ENCODE measurements at regions not wholly inside any gene's neighbourhood (a gene's known extent, or its start where the extent isn't known, plus 50 kb on each side); places are given as distances from the start of the nearest gene placed in this dataset.

DNA sequence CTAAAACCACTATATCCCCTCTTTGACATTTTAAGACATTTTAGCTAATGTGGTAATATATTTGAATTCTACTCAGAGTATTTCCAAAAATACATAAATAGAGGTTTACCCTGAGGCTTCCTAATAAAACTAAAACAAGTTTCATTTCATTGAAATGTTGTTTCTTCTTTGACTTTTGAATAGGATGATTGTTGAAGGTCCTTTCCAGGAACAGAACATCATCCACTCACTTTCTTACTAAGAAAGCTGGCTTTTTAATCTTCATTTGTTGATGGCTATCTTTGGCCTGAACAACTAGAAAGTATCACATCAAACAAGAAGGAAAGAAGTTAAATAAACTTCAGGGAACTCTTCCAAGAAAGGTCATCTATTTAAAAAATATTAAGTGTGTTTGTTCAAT is 169.7 kb downstream of the RAP2B start:
- intact Hi-C loops (cut with DNase I) = no loop called here
- no peaks in the 10 kb centered on the region for H3K9me3 ChIP-seq
- no peak for DNase-seq
- TF ChIP-seq, protein P1, sequence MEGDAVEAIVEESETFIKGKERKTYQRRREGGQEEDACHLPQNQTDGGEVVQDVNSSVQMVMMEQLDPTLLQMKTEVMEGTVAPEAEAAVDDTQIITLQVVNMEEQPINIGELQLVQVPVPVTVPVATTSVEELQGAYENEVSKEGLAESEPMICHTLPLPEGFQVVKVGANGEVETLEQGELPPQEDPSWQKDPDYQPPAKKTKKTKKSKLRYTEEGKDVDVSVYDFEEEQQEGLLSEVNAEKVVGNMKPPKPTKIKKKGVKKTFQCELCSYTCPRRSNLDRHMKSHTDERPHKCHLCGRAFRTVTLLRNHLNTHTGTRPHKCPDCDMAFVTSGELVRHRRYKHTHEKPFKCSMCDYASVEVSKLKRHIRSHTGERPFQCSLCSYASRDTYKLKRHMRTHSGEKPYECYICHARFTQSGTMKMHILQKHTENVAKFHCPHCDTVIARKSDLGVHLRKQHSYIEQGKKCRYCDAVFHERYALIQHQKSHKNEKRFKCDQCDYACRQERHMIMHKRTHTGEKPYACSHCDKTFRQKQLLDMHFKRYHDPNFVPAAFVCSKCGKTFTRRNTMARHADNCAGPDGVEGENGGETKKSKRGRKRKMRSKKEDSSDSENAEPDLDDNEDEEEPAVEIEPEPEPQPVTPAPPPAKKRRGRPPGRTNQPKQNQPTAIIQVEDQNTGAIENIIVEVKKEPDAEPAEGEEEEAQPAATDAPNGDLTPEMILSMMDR (IDR thresholded peaks at IDR 0.05) = no peak
- H3K27me3 ChIP-seq = no peaks in the 10 kb centered on the region
- H3K4me3 ChIP-seq = no peak overlapping the region
- H3K36me3 ChIP-seq = no peaks in the 10 kb centered on the region
- H3K9ac ChIP-seq (ENCODE audit: low read depth in 2 of 2, low read length in 2 of 2) = no peak overlapping the region
- no peaks in the 10 kb centered on the region for H3K4me1 ChIP-seq
- no peak overlapping the region for H3K27ac ChIP-seq

DNA sequence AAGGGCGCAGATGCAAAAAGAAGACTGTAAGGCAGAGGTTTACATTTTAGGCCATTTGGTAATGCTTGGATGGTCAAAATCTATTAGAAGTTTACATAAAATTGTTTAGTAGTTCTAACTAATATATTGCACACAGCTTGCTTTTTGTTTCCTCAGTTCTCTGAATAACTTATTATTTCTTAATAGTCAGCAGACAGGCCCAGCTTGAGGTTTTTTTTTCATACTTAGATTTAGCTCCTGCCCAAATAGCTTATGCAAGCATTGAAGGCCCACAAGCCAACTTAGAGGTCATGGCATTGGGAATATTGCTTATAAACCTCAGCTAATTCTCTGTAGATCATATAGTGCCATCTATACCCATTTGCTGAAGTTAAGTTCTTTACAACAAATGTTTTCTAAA is 172.5 kb downstream of the RAP2B start:
- DNase-seq = no peak
- H3K36me3 ChIP-seq = no peaks in the 10 kb centered on the region
- H3K4me1 ChIP-seq = no peaks in the 10 kb centered on the region
- H3K9ac ChIP-seq (ENCODE audit: low read depth in 2 of 2, low read length in 2 of 2) = no peak overlapping the region
- intact Hi-C loops (cut with DNase I) = no loop called here
- no peaks in the 10 kb centered on the region for H3K27me3 ChIP-seq
- no peak overlapping the region for H3K27ac ChIP-seq
- no peaks in the 10 kb centered on the region for H3K9me3 ChIP-seq
- H3K4me3 ChIP-seq = no peak overlapping the region
- TF ChIP-seq, protein P1 (IDR thresholded peaks at IDR 0.05) = no peak

DNA sequence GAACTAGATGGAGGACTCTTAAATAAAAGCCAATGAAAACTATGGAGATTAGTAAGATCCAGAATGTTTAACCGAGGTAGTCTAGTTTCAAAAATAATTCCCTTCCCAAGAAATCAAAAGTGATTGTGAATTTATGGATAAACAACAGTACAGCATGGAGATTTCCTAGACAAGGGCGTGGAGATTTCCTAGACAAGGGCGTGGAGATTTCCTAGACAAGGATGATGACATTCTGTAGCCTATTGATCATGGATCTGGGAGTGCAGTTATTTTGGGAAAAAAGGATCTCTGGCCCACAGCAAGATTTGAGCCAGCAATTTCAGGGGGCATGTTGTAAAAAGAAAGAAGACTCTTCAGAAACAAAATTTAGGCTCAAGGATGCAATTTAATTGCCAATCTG is 175.3 kb downstream of the RAP2B start:
- no peak overlapping the region for H3K27ac ChIP-seq
- TF ChIP-seq, protein P1 (IDR thresholded peaks at IDR 0.05) = no peak
- H3K27me3 ChIP-seq = no peaks in the 10 kb centered on the region
- no peaks in the 10 kb centered on the region for H3K36me3 ChIP-seq
- intact Hi-C loops (cut with DNase I) = no loop called here
- no peaks in the 10 kb centered on the region for H3K9me3 ChIP-seq
- no peak for DNase-seq
- H3K4me3 ChIP-seq = no peak overlapping the region
- H3K9ac ChIP-seq (ENCODE audit: low read depth in 2 of 2, low read length in 2 of 2) = no peak overlapping the region
- no peaks in the 10 kb centered on the region for H3K4me1 ChIP-seq

DNA sequence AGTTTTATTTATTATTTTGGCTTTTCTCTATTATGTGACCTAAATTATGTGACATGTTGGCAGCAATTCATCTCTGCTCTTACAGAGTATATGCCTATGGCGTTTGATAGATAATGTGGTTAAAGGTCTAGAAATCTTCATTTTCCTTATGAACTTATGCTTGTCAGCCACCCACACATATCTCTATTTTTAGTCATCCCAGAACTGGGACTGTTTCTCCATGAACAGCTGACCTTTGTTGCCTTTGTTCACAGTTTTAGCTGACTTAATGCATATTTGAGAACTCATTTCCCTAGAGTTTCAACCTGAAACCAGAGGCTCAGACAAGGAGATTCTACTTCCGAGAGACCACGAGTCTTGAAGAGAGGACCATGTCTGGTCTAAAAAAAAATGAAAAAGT is 176.5 kb downstream of the RAP2B start:
- no peak for DNase-seq
- TF ChIP-seq, protein P1 (IDR thresholded peaks at IDR 0.05) = no peak

DNA sequence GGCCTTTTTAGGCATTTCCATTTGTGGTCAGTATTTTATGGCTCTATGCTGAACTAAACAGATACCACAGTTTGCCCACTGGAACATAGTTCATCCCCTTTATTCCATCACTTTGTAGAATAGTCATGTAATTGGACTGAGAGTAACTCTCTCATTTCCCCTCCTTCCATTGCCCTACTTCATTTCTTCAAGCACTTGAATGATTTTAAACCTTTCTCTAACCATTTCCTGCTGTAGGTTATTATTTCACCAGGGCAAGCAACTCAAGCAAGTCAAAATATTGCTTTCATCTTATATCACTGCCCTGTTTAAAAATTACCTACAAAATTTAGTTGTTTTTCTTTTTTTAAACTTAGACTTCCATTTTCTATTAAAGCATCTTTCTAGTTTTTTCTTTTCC is 177.0 kb downstream of the RAP2B start:
- H3K36me3 ChIP-seq = no peaks in the 10 kb centered on the region
- no peak for DNase-seq
- no peak overlapping the region for H3K27ac ChIP-seq
- TF ChIP-seq, protein P1 (IDR thresholded peaks at IDR 0.05) = no peak
- H3K9me3 ChIP-seq = no peaks in the 10 kb centered on the region
- no peak overlapping the region for H3K9ac ChIP-seq (ENCODE audit: low read depth in 2 of 2, low read length in 2 of 2)
- no peaks in the 10 kb centered on the region for H3K4me1 ChIP-seq
- no peak overlapping the region for H3K4me3 ChIP-seq
- no peaks in the 10 kb centered on the region for H3K27me3 ChIP-seq
- intact Hi-C loops (cut with DNase I) = no loop called here

More for the DNA sequence above, 176.5 kb downstream of the RAP2B start:
- Histone ChIP-seq H3K36me3 (no peaks in the 10 kb centered on the region), H3K9me3 (no peaks in the 10 kb centered on the region), H3K27me3 (no peaks in the 10 kb centered on the region), H3K4me1 (no peaks in the 10 kb centered on the region), H3K27ac (no peak overlapping the region), H3K9ac (ENCODE audit: low read depth in 2 of 2, low read length in 2 of 2) (no peak overlapping the region), H3K4me3 (no peak overlapping the region)
- intact Hi-C loops (cut with DNase I) = no loop called here

Data from colonic mucosa (tissue), 4 donors.